ENCODE measurements at regions not wholly inside any gene's neighbourhood (a gene's known extent, or its start where the extent isn't known, plus 50 kb on each side); places are given as distances from the start of the nearest gene placed in this dataset.

DNA sequence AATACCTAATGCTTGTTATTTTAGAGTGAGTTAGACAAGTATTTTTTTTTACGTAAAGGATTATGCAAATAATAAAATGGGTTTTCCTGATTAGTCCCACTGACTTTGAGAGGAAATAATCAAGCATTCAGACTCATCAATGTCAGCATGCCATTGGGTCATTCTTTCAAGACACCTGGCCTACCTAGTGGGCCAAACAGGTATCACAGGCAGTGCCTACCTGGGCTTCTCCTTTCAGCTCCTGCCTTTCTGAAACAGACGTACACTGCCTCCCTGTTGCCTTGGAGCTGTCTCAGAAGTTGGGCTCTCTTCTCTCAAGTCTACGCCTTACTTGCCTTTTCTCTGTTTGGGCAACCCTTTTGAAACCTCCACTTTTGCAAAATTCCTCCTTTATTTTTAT lies 545.6 kb downstream of the SNAPC1 start:
- TF ChIP-seq Cebpa-rat (IDR thresholded peaks at IDR 0.05): no peak
- no peak overlapping the region for H3K27ac ChIP-seq
- H3K4me3 ChIP-seq: no peak overlapping the region
- H3K9ac ChIP-seq: no peak overlapping the region
- H3K27me3 ChIP-seq: no peaks in the 10 kb centered on the region
- no peaks in the 10 kb centered on the region for H3K36me3 ChIP-seq
- no peaks in the 10 kb centered on the region for H3K9me3 ChIP-seq
- no peak overlapping the region for H3K4me2 ChIP-seq
- H3K4me1 ChIP-seq: no peaks in the 10 kb centered on the region
- no peaks in the 10 kb centered on the region for H4K20me1 ChIP-seq

DNA sequence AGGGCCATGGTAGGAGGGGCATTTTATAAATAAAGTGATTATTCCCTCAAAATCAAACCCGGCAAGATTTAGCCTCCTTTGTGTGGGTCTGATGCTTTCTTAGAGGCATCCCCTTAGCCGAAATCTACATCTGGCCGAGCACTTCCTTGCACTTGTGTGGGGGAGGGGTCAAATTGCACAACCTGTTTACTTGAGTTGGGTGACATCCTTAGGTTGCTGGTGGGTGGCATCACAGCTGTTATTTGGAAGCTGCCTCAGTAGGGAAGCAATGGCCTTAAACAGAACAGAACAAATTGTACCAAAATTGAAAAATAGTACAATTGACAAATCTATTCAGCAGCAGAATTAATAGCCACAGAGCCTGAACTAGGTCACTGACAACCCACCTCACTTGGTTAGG lies 546.1 kb downstream of the SNAPC1 start:
- no peak for TF ChIP-seq Cebpa-rat (IDR thresholded peaks at IDR 0.05)
- H3K4me1 ChIP-seq: no peaks in the 10 kb centered on the region
- H3K9ac ChIP-seq: no peak overlapping the region
- no peaks in the 10 kb centered on the region for H3K9me3 ChIP-seq
- H3K36me3 ChIP-seq: no peaks in the 10 kb centered on the region
- H3K4me2 ChIP-seq: no peak overlapping the region
- no peak overlapping the region for H3K27ac ChIP-seq
- no peaks in the 10 kb centered on the region for H3K27me3 ChIP-seq
- no peaks in the 10 kb centered on the region for H4K20me1 ChIP-seq
- H3K4me3 ChIP-seq: no peak overlapping the region

DNA sequence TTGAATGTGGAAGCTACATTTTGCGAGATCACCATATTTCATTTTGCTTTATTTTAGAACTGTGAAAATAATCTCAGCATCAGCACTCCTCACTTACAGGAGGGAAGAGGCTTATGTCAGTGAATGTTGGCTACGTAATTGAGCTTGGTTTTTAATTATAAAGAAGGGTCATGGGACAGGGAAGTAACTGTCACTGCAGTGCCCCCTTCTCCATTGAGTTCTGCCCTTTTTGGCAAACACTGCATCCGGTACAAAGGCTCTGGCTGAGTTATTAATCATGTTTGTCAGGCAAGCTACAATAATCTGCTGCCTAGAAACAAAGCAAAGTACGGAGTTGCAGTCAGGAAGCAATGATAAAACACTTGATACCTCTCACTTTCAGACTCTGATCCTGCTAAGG lies 546.7 kb downstream of the SNAPC1 start:
- H4K20me1 ChIP-seq: no peaks in the 10 kb centered on the region
- H3K27ac ChIP-seq: no peak overlapping the region
- TF ChIP-seq Cebpa-rat (IDR thresholded peaks at IDR 0.05): no peak
- no peaks in the 10 kb centered on the region for H3K27me3 ChIP-seq
- no peaks in the 10 kb centered on the region for H3K36me3 ChIP-seq
- H3K4me2 ChIP-seq: no peak overlapping the region
- H3K4me3 ChIP-seq: no peak overlapping the region
- H3K4me1 ChIP-seq: no peaks in the 10 kb centered on the region
- H3K9me3 ChIP-seq: no peaks in the 10 kb centered on the region
- no peak overlapping the region for H3K9ac ChIP-seq

DNA sequence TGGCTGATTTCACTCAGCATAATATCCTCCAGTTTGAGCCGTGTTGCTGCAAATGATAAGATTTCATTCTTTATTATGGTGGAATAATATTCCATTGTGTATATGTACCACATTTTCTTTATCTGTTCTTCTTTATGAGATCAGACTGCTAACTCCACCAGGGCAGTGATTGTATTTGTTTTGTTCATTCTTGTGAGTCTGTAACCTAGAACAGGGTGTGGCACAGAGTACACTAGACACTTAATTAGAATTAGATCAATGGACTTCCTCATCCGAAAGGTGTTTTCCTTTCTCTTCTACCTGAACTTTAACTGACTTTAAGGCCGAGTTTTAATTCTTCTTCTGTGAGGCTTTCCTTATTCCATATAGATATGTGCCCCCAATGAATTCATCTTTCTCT lies 551.0 kb downstream of the SNAPC1 start:
- H4K20me1 ChIP-seq: no peaks in the 10 kb centered on the region
- H3K27me3 ChIP-seq: no peaks in the 10 kb centered on the region

DNA sequence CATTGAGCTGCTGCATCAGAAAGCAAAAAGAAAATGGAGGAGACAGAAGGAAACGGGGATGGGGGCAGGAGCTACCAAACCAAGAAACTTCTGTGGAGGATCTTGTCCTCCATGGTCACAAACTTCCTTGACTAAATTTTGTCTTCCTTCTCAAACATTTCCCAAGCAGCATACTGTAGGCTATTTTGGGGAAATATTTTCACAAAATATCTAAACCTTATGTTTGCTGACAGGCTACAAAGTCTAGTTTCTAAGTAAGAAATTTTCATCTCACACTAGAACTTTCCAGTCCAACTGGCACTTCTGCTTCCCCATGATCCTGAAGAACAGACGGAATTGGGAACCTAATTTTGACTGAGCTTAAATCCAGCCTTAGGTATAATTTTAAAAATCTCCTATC lies 552.0 kb downstream of the SNAPC1 start:
- Histone ChIP-seq H3K36me3 (no peaks in the 10 kb centered on the region), H4K20me1 (no peaks in the 10 kb centered on the region), H3K27me3 (no peaks in the 10 kb centered on the region), H3K9ac (no peak overlapping the region), H3K4me3 (no peak overlapping the region), H3K27ac (no peak overlapping the region), H3K9me3 (no peaks in the 10 kb centered on the region), H3K4me1 (no peaks in the 10 kb centered on the region), H3K4me2 (no peak overlapping the region)
- no peak for TF ChIP-seq Cebpa-rat (IDR thresholded peaks at IDR 0.05)

More for the DNA sequence above, 551.0 kb downstream of the SNAPC1 start:
- no peak overlapping the region for H3K4me2 ChIP-seq
- H3K27ac ChIP-seq: no peak overlapping the region
- H3K4me3 ChIP-seq: no peak overlapping the region
- TF ChIP-seq Cebpa-rat (IDR thresholded peaks at IDR 0.05): no peak
- H3K9me3 ChIP-seq: no peaks in the 10 kb centered on the region
- no peaks in the 10 kb centered on the region for H3K4me1 ChIP-seq
- no peak overlapping the region for H3K9ac ChIP-seq
- H3K36me3 ChIP-seq: no peaks in the 10 kb centered on the region

DNA sequence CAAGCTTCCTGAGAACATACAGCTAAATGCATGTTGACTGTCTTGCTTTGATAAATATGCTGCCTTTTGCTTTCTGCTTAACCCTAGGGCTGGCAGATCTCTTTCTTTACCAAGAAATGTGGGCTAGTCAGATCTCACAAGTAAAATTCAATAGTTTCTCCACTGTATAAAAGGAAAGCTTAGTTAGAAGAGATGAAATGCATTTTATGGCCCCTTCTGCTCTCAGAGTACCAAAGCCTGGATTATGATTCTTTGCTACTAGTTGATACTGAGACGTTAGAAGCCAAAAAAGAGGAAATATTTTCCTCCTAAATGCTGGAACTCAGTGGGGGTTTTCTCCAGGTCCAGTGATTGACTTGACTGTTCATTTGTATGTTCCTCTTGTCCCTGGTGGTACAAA lies 552.7 kb downstream of the SNAPC1 start:
- H3K4me3 ChIP-seq: no peak overlapping the region
- no peak overlapping the region for H3K4me2 ChIP-seq
- no peaks in the 10 kb centered on the region for H4K20me1 ChIP-seq
- no peaks in the 10 kb centered on the region for H3K36me3 ChIP-seq
- no peak for TF ChIP-seq Cebpa-rat (IDR thresholded peaks at IDR 0.05)
- H3K27me3 ChIP-seq: no peaks in the 10 kb centered on the region
- no peak overlapping the region for H3K27ac ChIP-seq
- H3K9me3 ChIP-seq: no peaks in the 10 kb centered on the region
- H3K4me1 ChIP-seq: no peaks in the 10 kb centered on the region
- H3K9ac ChIP-seq: no peak overlapping the region

DNA sequence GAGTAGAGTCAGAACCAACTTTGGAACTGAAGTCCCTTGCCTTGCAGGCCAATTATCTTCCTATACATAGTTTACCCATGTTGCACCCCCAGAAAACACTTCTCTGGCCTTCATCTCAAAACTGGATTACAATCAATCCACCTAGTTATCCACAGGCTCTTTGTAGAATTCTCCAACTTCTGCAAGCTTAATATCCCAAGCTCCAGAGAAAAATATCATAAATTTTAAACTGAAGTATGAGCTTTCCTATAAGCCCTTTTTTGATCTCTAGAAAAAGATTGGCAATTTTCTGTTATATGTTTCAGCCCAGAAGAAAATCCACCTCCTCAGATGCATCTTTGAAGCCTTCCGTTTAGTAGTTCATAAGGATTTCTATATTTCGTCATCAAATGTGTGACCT lies 553.4 kb downstream of the SNAPC1 start:
- TF ChIP-seq Cebpa-rat (IDR thresholded peaks at IDR 0.05): no peak
- no peak overlapping the region for H3K27ac ChIP-seq
- no peak overlapping the region for H3K4me2 ChIP-seq
- no peaks in the 10 kb centered on the region for H4K20me1 ChIP-seq
- H3K36me3 ChIP-seq: no peaks in the 10 kb centered on the region
- H3K4me1 ChIP-seq: no peaks in the 10 kb centered on the region
- H3K9ac ChIP-seq: no peak overlapping the region
- H3K4me3 ChIP-seq: no peak overlapping the region
- no peaks in the 10 kb centered on the region for H3K27me3 ChIP-seq
- no peaks in the 10 kb centered on the region for H3K9me3 ChIP-seq

DNA sequence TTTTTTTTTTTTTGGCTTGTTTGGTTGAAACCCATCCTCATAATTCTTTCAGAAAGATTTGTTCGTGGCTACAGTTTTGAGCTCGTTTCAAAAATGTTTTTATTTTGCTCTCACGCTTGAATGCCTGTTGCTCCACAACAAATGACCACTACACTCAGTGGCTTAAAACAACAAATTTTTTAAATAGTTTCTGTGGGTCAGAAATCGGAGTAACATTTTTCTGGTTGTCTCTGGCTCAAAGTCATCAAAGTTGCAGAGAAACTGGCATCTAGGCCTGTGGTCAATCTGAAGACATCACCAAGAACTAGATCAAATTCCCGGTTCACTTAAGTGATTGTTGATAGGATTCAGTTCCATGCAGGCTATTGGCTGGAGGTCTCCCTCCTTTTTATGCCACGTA lies 560.0 kb downstream of the SNAPC1 start:
- H3K4me2 ChIP-seq: no peak overlapping the region
- H3K9ac ChIP-seq: no peak overlapping the region
- H3K4me1 ChIP-seq: no peaks in the 10 kb centered on the region
- TF ChIP-seq Cebpa-rat (IDR thresholded peaks at IDR 0.05): no peak
- no peaks in the 10 kb centered on the region for H4K20me1 ChIP-seq
- H3K27me3 ChIP-seq: no peaks in the 10 kb centered on the region
- H3K27ac ChIP-seq: no peak overlapping the region
- no peak overlapping the region for H3K4me3 ChIP-seq
- no peaks in the 10 kb centered on the region for H3K9me3 ChIP-seq
- no peaks in the 10 kb centered on the region for H3K36me3 ChIP-seq

DNA sequence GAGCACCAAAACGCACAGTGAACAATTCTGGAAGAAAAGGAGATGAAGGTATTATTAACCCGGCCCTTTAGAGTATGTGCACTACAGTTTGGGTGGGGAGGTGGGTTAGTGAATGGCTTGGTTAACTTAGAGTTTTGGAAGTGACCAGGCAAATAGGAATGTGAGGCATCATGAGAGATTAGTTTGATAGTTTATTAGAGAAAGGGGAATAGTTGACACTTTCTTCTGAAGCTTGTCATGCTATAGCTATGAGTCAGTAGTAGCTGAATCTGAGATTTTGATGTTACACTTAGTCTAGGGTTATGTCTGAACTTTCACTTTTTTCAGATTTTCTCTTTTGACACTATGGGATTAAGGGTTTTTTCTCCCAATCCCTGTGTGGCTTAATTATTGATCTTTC lies 567.2 kb downstream of the SNAPC1 start:
- Histone ChIP-seq H3K27ac (no peak overlapping the region), H3K4me3 (no peak overlapping the region), H3K9ac (no peak overlapping the region), H3K27me3 (no peaks in the 10 kb centered on the region), H3K9me3 (no peaks in the 10 kb centered on the region), H3K4me2 (no peak overlapping the region), H4K20me1 (no peaks in the 10 kb centered on the region), H3K4me1 (no peaks in the 10 kb centered on the region), H3K36me3 (no peaks in the 10 kb centered on the region)
- no peak for TF ChIP-seq Cebpa-rat (IDR thresholded peaks at IDR 0.05)

DNA sequence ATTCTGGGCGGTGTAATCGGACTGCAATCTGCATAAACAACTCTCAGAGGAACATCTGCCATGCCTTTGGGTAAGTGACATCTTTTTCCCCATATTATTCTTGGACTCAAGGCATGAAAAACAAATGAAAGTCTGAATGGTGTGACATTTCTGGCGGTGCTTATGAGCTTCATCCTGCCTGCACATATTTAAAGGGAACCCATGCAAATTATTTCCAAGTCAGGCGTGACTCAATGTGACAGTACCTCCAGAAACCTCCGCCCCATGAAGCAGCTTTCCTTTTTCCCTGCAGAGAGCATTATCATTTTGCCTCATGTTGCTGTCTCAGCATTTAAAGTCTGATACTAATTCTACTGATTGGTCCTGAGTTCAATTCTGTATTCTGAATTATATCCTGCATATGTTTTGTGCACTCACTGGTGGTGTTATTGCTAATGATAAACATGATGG lies 585.4 kb downstream of the SNAPC1 start:
- Histone ChIP-seq H3K36me3 (no peaks in the 10 kb centered on the region), H3K9ac (no peak overlapping the region), H3K9me3 (no peaks in the 10 kb centered on the region), H3K4me1 (no peaks in the 10 kb centered on the region), H3K4me2 (no peak overlapping the region), H3K4me3 (no peak overlapping the region), H3K27me3 (no peaks in the 10 kb centered on the region), H4K20me1 (no peaks in the 10 kb centered on the region), H3K27ac (no peak overlapping the region)
- no peak for TF ChIP-seq Cebpa-rat (IDR thresholded peaks at IDR 0.05)

DNA sequence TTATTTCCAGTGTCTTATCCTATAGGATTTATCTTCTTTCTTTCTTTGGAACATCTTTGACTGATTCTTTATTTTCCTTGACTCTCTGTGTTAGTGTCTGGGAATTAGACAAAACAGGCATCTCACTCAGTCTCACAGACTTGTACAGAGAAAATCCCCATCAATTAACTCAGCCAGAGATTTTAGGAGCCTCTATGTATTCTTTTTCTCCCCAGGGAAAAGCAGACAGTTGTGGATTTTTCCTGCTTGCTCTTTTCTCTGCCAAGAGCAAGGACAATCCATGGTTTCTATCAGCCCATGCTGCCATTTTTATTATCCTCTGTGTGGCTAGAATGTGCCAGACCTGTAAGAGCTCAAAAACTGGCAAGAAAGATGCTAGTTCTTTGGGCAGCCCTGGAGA lies 595.1 kb downstream of the SNAPC1 start:
- Histone ChIP-seq H4K20me1 (no peaks in the 10 kb centered on the region), H3K27ac (no peak overlapping the region), H3K4me1 (no peaks in the 10 kb centered on the region), H3K9me3 (peaks cover 8% of the 10 kb centered on the region), H3K36me3 (no peaks in the 10 kb centered on the region), H3K27me3 (no peaks in the 10 kb centered on the region), H3K4me2 (no peak overlapping the region), H3K9ac (no peak overlapping the region), H3K4me3 (no peak overlapping the region)
- TF ChIP-seq Cebpa-rat (IDR thresholded peaks at IDR 0.05): no peak
